ENCODE measurements at regions not wholly inside any gene's neighbourhood (a gene's known extent, or its start where the extent isn't known, plus 50 kb on each side); places are given as distances from the start of the nearest gene placed in this dataset.

- Histone ChIP-seq H3K23ac (ENCODE audit: insufficient read length, low read depth, low read length) (no peak overlapping the region), H3K27ac (ENCODE audit: insufficient read length, low read depth, low read length) (no peak overlapping the region), H2BK12ac (ENCODE audit: insufficient read length, low read depth, low read length) (no peak overlapping the region), H2AFZ (ENCODE audit: low read length) (no peak overlapping the region), H4K20me1 (ENCODE audit: control insufficient read depth, insufficient read depth, insufficient read length) (no peaks in the 10 kb centered on the region), H3K9me3 (ENCODE audit: control insufficient read depth, low read depth, low read length) (no peaks in the 10 kb centered on the region), H2BK5ac (ENCODE audit: insufficient read length, low read length) (no peak overlapping the region), H3K79me1 (ENCODE audit: insufficient read depth, low read depth, low read length, poor library complexity, severe bottlenecking) (no peaks in the 10 kb centered on the region), H4K5ac (ENCODE audit: insufficient read length, low read depth, low read length) (no peak overlapping the region), H2BK15ac (ENCODE audit: low read depth, low read length) (no peak overlapping the region), H3K9ac (ENCODE audit: extremely low read depth, insufficient read length, low read length) (no peak overlapping the region), H4K8ac (replicated peaks; ENCODE audit: insufficient read length, low read depth, low read length) (no peak overlapping the region), H3K4me1 (ENCODE audit: insufficient read depth, low read length) (no peaks in the 10 kb centered on the region), H2BK20ac (ENCODE audit: low read depth, low read length, poor library complexity, severe bottlenecking) (no peak overlapping the region), H3K4ac (ENCODE audit: low read depth, low read length) (no peak overlapping the region), H3K27me3 (ENCODE audit: insufficient read depth, low read length) (no peaks in the 10 kb centered on the region; the same call in 1 of the 2 replicates), H2BK120ac (ENCODE audit: low read depth, low read length, poor library complexity, severe bottlenecking) (no peak overlapping the region), H2AK5ac (ENCODE audit: insufficient read length, low read length) (no peak overlapping the region), H3K4me2 (ENCODE audit: insufficient read depth, insufficient read length, low read length) (no peak overlapping the region), H3T11ph (ENCODE audit: low read length) (no peak overlapping the region), H3K14ac (ENCODE audit: insufficient read depth, low read length) (no peak overlapping the region), H3K18ac (ENCODE audit: insufficient read length, low read depth, low read length) (no peak overlapping the region), H3K23me2 (ENCODE audit: insufficient read length, low read depth, low read length, poor library complexity, severe bottlenecking) (no peaks in the 10 kb centered on the region), H3K79me2 (ENCODE audit: insufficient read depth, low read length) (no peaks in the 10 kb centered on the region), H4K91ac (ENCODE audit: insufficient read length, low read depth, low read length) (no peak overlapping the region), H3K56ac (ENCODE audit: insufficient read length, low read depth, low read length) (no peak overlapping the region)
- H3K27me3 Mint-ChIP-seq (ENCODE audit: low read depth): no peaks in the 10 kb centered on the region
- no peak overlapping the region for H3K27ac Mint-ChIP-seq
- no peaks in the 10 kb centered on the region for H3K4me1 Mint-ChIP-seq
- H3K9me3 Mint-ChIP-seq: no peaks in the 10 kb centered on the region
- WGBS (ENCODE audit: extremely low coverage, insufficient read length, low lambda C conversion rate): no CpG with 5 or more reads among the region's 4 CpGs
- no peak overlapping the region for H3K4me3 Mint-ChIP-seq
- H3K36me3 Mint-ChIP-seq (ENCODE audit: insufficient read depth in 1 of 3, low read depth in 3 of 3): no peaks in the 10 kb centered on the region
- no peak for TF ChIP-seq CTCF (conservative IDR thresholded peaks at IDR 0.05)
- DNase-seq: no peak
Measured at GRCh38 chr9:13807118-13807517, 506.8 kb downstream of the NFIB start.
